GM19351 (cell line): ENCODE measurements at regions not wholly inside any gene's neighbourhood (a gene's known extent, or its start where the extent isn't known, plus 50 kb on each side); places are given as distances from the start of the nearest gene placed in this dataset.
"Not testable (repeated sequence)": the region's sequence is repeated elsewhere in the genome, so short reads cannot be mapped to it uniquely, and the experiment has no call there.

Source experiments
- ATAC-seq: cut with Tn5 transposase; IDR thresholded peaks from one replicate; pipeline ENCODE4 v1.9.1; 2021; ENCODE audit warnings: mild to moderate bottlenecking, moderate library complexity; ENCODE audit not compliant: unreplicated experiment

- ATAC-seq, result no peak
These were observed 173.3 kb upstream of the HMHB1 start for GRCh38 chr5:143638654-143639053.

DNA sequence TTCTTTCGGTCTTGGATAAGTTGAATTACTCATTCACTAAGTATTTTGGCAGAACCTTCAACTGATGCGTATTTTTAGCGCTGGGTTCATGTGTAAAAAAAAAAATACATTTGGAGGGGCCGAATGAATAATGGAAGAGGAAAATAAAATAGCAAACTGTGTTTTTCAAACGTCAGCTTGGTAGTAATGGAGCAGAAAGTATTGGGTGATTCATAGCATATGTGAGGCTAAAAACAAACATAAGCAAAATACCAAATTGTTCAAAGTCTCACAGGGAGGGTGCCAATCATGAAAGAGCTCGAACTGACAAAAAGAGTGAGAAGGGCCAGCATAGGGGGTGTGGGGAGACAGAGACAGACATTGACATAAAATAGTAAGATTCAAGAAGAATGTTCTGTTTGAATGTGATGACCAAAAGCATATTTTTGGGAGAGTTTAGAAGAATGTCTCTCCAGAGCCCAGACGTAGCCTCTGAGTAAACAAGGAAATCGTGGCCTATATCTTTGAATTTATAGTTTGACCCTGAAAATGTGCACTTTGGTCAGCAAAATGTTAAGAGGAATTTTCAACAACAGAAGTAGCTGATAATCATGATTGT, 174.9 kb upstream of the HMHB1 start:
- no peak for ATAC-seq

DNA sequence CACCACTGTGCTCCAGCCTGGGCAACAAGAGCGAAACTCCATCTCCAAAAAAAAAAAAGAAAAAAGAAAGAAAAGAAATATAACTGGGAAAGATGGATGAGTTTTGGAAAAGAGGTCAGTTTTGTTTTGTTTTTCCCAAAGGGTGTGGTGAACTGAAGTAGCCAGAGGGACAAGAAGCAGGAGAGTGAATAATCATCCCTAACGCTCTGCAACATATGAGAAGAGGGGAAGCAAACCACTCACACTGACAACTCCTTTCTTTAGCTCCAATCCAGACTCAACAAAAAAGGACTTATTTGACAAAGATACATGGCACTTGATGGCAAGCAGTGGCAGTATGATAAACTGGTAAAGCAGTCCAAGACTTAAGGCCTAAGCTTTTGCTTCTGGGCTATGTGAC, 176.1 kb upstream of the HMHB1 start:
- ATAC-seq, result no peak

DNA sequence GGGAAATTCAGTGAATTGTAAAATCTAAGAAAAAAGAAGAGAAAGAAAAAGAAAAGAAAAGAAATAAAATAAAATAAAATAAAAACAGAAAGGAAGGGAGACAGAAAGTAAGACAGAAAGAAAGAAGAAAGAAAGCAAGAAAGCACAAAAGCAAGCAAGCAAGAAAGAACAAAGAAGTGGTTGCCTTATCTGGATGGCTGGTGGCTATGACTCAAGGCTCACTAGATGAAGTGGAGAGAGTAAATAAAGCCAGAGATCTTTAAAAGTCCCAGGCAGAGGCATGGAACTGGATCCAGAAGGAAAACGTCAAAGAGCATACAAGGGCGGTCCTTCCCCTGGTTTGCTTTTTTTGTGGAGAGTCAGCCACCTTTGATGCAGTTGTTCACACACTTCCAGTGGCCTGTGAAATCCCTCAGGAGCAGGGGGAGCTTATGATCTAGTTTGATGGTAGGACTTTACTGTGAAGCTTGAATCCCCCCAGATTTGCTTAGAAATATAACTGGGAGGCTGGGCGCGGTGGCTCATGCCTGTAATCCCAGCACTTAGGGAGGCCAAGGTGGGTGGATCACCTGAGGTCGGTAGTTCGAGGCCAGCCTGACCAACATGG, 176.7 kb upstream of the HMHB1 start:
- ATAC-seq, result no peak

DNA sequence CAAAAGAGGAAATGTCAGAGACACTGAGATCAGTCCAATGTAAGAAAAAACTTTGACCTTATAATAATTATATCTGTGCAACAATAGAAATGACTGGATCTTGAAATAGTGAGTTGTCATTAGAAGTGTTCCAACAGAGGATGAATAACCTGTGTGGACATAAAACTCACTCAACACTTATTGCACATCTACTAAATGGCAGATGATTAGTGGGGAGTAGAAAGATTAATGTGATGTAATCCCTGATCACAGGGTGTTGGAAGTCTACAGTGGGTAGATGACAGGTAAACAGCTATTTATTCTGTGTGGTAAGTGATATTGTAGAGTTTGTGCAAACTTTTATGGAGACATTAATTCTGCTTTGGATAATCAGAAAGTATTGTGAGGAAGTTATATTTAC, 177.3 kb upstream of the HMHB1 start:
- ATAC-seq, result no peak

GRCh38 chr5:143629871-143630659, 181.9 kb upstream of the HMHB1 start:
- no peak for ATAC-seq

- not testable (repeated sequence) for ATAC-seq
These were observed 186.9 kb upstream of the HMHB1 start for GRCh38 chr5:143625048-143625447.

DNA sequence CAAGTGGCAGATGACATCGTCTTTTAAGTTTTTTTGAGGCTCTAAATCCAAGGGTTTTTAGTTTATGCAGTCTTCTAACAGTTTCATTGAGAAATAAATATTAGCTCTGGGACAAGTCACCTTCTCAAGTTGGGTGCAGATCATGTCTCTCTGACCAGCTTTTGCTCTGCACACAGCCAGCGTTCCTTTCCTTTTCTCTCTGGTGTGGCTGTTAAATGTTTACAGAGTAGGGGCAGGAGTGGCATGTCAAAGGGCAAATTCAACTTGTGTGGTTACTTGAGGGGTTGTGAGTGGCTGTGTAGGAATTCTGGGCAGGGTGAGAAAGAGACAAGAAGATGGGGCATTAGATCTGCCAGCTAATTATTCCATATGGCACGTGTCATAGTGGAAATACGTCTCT, 187.5 kb upstream of the HMHB1 start:
- no peak for ATAC-seq

DNA sequence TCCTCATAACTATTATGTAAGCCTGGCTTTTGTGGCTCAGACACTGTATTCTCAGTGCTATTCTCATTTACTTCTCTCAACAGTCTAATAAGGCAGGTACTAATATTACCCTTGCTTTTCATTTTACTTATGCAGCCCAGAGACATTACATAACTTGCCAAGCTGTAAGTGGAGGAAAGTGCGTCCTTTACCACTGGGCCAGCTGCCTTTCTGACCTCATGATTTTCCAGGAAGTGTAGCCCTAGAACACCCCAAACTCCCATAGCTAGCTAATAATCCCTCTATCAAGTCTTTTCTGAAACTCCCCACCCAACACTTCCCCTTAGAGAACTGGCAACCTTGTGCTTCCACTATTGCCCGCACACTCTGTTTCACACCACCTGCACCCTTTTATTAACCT, 192.9 kb upstream of the HMHB1 start:
- no peak for ATAC-seq

DNA sequence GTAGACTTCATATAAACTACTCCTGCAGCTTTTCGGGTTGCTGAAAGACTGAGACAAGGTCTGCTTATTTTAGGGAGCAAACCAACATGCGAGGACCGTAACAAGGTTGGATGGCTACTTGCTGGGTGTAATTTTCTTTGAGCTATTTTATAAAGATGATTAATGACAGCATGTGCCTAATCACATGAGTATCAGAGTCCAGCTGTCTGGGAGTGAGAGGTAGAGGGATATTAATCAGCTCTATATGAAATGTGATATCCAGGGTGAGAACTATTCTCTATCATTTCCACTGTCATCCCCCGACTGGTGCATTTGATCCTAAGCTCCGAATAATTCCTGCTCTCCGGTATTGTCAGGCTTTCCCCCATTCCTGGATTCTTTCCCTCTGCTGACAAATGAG, 193.8 kb upstream of the HMHB1 start:
- no peak for ATAC-seq

GRCh38 chr5:143614831-143615230, 197.1 kb upstream of the HMHB1 start:
- no peak for ATAC-seq

- peak; percentile 81 for ATAC-seq
These were observed 198.6 kb upstream of the HMHB1 start for GRCh38 chr5:143613329-143613728.

- no peak for ATAC-seq
These were observed 201.0 kb upstream of the HMHB1 start for GRCh38 chr5:143610946-143611345.

GRCh38 chr5:143606043-143606752, 202.7 kb upstream of the NR3C1 start:
- peak; percentile 93 for ATAC-seq

DNA sequence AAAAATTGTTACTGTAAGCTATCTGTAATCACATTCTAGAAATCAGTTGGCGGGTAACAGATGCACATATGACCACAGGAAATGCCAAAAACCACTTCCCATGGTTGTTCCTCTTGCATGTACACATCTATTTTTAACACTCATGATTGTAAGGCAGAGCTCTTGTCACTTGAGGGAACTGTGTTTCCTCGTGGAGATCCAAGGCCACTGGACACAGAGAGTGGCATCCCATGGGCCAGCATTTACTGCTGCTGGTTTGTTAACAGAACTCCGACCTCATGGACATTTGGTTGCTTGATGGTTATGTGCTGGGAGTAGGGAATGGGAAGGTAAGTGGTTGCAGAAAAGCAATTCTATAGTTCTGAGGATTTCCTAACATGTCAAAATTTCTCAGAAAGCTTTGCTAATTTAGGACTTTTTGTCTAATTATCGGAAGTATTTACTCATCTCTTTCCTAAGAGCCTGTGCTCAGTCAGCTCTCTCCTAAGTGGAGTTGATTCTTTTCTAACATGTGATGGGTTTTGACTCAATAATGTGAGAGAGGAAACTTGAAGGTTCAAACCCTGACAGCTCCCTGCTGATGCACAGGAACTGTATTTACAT, 202.0 kb upstream of the NR3C1 start:
- ATAC-seq, result peak; percentile 55

GRCh38 chr5:143601917-143602333, 198.4 kb upstream of the NR3C1 start:
- no peak for ATAC-seq

DNA sequence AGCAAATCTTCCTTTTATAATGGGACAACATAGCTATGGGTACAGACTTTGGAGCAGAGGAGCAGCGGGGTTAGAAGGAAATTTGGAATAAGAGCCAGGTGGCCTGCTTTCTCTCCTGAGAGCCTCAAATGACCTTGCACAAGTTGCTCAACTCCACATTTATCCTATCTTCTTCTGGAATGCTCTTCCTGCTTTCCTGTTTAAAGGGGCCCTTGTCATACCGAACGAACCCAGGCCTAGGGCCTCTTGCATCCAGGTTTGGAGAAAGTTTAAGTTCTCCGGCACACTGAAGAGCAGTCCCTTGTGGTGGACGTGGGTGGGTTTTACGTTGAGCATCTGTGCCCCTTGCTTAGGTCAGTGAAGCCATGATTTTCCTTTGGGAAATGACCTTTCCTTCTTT, 197.9 kb upstream of the NR3C1 start:
- ATAC-seq, result no peak

DNA sequence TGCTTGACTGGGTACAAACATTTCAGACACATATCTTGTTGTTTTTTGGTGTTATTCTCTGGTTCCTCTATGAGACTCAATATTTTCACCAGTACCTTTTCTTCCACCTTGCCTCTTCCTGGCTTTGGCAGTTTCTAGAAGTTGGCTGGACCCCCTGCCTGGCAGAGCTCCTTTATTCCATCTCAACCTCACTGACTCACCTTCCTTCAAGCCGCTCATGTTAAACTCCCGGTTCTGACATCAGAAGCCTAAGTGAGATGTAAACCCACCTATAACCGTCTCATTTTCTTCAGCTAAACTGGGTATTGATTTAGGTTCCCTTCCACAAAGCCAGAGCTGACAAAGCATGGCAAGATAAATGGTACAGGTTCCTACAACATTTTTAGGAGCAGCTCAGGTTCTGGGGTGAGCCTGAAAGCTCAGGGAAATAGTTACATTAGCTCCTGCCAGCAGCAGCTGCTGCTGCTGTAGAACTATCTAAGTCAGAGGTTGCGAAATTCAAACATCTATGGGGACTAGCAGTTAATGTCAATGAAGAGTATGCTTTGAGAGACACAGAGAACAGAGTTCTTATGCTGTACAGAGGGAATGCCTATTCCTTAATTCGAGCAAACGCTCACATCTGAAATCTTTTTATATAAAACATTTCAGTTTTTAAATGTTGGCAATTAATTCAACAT, 197.1 kb upstream of the NR3C1 start:
- no peak for ATAC-seq

DNA sequence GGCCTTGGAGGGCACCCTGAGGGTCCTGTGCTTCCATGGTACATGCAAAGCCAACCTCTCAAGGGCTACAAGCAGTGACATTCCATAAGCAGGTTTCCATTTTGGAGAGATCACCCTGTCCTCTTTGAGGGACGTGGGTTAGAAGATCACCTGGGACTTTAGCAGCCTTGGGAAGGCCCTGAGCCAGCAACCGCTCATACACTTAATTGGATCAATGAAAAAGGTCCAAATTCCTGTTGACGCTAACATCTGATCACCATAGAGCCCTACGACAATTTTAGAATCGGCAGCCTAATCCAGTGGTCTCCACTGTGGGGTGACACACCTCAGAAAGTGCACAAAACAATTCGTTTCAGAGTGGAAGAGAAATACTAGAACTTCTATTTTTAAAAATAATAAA, 196.0 kb upstream of the NR3C1 start:
- ATAC-seq, result no peak

DNA sequence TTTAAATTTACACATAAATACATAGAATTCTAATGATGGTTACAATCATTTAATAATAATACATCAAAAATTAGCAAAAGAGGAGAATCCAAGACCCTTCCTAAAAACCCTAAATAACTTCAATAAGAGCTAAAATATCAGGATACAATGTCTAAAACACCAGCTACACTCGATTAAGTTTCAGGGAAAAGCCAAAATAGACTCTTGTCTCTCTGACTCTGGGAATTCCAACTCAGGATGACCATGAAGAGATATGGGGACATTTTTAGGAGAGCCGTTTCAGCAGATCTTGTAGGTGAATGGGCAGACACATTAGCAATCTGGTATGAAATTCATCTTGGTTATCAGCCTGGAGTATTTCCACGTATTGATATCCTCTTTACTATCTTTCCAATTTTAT, 193.3 kb upstream of the NR3C1 start:
- ATAC-seq, result no peak
